ENCODE measurements at regions not wholly inside any gene's neighbourhood (a gene's known extent, or its start where the extent isn't known, plus 50 kb on each side); places are given as distances from the start of the nearest gene placed in this dataset.

GRCh38 chr12:84375449-84376170 lies 537.0 kb downstream of the SLC6A15 start:
- Histone ChIP-seq H3K27me3 (no peaks in the 10 kb centered on the region), H3K36me3 (no peaks in the 10 kb centered on the region), H3K4me1 (no peaks in the 10 kb centered on the region), H3K4me3 (no peak overlapping the region), H3K27ac (no peak overlapping the region), H3K9me3 (no peaks in the 10 kb centered on the region)
- no peak for ATAC-seq (ENCODE audit: low FRiP score in 2 of 2)
- WGBS, 2 donors: 18 to 27% methylated on average over 1 of the region's 1 CpG
- TF ChIP-seq POLR2A (IDR thresholded peaks at IDR 0.05): no peak
- TF ChIP-seq CTCF (IDR thresholded peaks at IDR 0.05): no peak
- no peak for TF ChIP-seq EP300 (IDR thresholded peaks at IDR 0.05)
- TF ChIP-seq POLR2AphosphoS5 (IDR thresholded peaks at IDR 0.05): no peak
- DNase-seq: no peak

DNA sequence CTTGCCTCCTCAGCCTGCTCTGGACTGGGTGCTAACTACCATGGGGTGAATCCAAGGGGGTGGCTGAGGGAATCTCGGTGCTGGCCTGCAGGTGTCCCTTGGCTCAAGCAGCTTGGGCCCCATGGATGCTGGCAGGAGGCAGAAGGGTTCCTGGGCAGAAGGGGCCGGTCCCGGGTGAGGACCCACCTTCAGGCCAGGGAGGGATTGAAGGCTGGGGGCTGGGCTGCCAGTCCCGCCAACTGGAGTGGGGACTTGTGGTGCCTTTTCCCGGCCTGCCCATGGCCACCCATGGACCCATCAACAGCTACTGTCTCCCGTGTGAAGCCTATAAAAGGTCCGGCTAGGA lies 550.1 kb downstream of the SLC6A15 start:
- DNase-seq (peak in 1 of 2 donors; percentile 52), ATAC-seq (ENCODE audit: low FRiP score in 2 of 2) (peak in 1 of 2 donors; percentile 16)
- no peak for TF ChIP-seq EP300 (IDR thresholded peaks at IDR 0.05)
- TF ChIP-seq POLR2AphosphoS5 (IDR thresholded peaks at IDR 0.05): no peak
- no peak for TF ChIP-seq POLR2A (IDR thresholded peaks at IDR 0.05)
- no peak for TF ChIP-seq CTCF (IDR thresholded peaks at IDR 0.05)
- Histone ChIP-seq H3K27me3 (no peaks in the 10 kb centered on the region), H3K36me3 (no peaks in the 10 kb centered on the region), H3K4me1 (no peaks in the 10 kb centered on the region), H3K27ac (no peak overlapping the region), H3K9me3 (no peaks in the 10 kb centered on the region), H3K4me3 (no peak overlapping the region)
- 81 to 88% methylated on average over 4 to 7 of the region's 7 CpGs for WGBS, 2 donors

DNA sequence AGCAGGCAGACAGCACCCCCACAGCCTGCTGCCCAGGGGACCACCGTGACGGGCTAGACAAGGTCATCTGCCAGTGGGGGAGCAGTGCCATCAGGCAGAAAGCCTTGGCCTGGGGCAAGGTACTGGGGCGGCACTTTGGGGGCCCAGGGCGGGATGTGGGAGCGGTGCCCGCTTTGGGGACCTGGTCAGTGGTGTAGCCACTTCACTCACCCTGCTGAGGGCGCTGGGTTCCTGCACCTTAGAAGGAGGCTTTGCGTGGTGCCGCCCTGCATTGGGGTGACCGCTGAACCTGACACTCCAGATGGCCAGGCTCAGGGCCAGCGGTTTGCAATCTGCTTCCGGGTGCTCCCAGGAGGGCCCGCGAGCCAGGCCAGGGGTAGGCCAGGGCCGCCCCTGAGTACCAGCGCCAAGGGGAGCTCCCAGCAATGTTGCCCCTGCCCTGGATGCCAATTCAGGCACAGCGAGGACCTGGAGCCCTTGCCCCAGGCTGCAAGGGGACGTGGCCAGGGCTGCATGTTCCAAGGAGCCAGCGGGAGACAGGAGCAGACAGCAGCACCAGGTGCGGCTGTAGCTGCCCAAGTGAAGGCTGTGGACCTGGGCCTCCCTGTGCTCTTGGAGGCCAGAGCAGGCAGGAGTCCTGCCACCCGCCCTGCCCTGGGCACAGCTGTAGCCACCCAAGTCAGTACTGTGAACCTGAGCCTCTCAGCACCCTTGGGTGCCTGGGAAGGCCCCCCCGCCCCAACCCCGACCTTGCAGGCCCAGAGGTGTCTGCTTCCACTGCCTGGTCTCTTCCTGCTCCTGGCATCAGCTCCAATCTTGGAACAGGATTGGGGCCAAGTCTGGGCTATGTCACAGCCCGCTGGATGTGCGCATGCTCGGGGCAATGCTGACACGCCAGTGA lies 550.7 kb downstream of the SLC6A15 start:
- WGBS, 2 donors: 89 to 94% methylated on average over 6 to 20 of the region's 27 CpGs
- Histone ChIP-seq H3K4me1 (no peaks in the 10 kb centered on the region), H3K9me3 (no peaks in the 10 kb centered on the region), H3K27me3 (no peaks in the 10 kb centered on the region), H3K36me3 (no peaks in the 10 kb centered on the region), H3K4me3 (no peak overlapping the region), H3K27ac (no peak overlapping the region)
- ATAC-seq (ENCODE audit: low FRiP score in 2 of 2) (peak; percentile 20 to 31), DNase-seq (peak in 1 of 2 donors; percentile 77)
- no peak for TF ChIP-seq CTCF (IDR thresholded peaks at IDR 0.05)
- TF ChIP-seq POLR2AphosphoS5 (IDR thresholded peaks at IDR 0.05): no peak
- TF ChIP-seq POLR2A (IDR thresholded peaks at IDR 0.05): no peak
- no peak for TF ChIP-seq EP300 (IDR thresholded peaks at IDR 0.05)

DNA sequence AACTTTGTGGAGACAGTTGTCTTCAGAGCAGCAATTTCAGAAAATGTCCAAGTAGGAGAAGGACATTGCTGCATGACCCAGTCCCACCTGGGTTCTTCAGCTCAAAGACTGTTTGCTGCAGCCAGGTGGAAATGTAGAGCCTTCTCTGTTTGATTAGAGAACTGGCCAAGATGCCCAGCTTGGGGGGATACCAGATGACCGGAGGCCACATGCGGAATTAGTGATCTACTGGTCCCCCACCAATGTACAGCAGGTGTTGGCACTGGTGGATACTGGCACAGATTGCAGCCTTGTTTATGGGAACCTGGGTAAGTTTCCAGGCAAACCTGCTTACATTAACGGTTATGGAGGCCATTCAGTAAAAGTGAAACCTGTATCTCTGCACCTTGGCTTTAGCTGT lies 555.3 kb downstream of the SLC6A15 start:
- no peaks in the 10 kb centered on the region for H3K36me3 ChIP-seq
- DNase-seq (no peak), ATAC-seq (ENCODE audit: low FRiP score in 2 of 2) (no peak)
- H3K4me3 ChIP-seq: no peak overlapping the region
- H3K27ac ChIP-seq: no peak overlapping the region
- no peaks in the 10 kb centered on the region for H3K27me3 ChIP-seq
- WGBS, 2 donors: 86% methylated on average over 3 of the region's 3 CpGs
- no peaks in the 10 kb centered on the region for H3K4me1 ChIP-seq
- H3K9me3 ChIP-seq: no peaks in the 10 kb centered on the region
- TF ChIP-seq POLR2AphosphoS5 (IDR thresholded peaks at IDR 0.05) (no peak), POLR2A (IDR thresholded peaks at IDR 0.05) (no peak), CTCF (IDR thresholded peaks at IDR 0.05) (no peak), EP300 (IDR thresholded peaks at IDR 0.05) (no peak)

Measured in upper lobe of left lung (tissue), 6 donors.